ENCODE measurements at regions not wholly inside any gene's neighbourhood (a gene's known extent, or its start where the extent isn't known, plus 50 kb on each side); places are given as distances from the start of the nearest gene placed in this dataset.

- TF ChIP-seq CTCF (conservative IDR thresholded peaks at IDR 0.05 in 1 of 2, IDR thresholded peaks at IDR 0.05 in 1 of 2; ENCODE audit: extremely low read depth in 1 of 2, insufficient read depth in 1 of 2, low read depth in 1 of 2, low read length in 2 of 2), result no peak
- no peak for TF ChIP-seq EZH2 (IDR thresholded peaks at IDR 0.05; ENCODE audit: borderline replicate concordance, low read length)
Measured at GRCh38 chr9:78574354-78575045, 277.6 kb downstream of the PSAT1 start.
